Liver (tissue), 3 donors: ENCODE measurements at regions not wholly inside any gene's neighbourhood (a gene's known extent, or its start where the extent isn't known, plus 50 kb on each side); places are given as distances from the start of the nearest gene placed in this dataset.

Experiments used
- EGR1 ChIP-seq, 2 donors: IDR thresholded peaks; 2 replicates each; pipeline ENCODE4 v1.6.1; 2016 to 2018; ENCODE audit warnings: antibody characterized with exemption in 2 of 2, low read depth in 2 of 2
- JUND ChIP-seq, 2 donors: IDR thresholded peaks; 2 replicates each; pipeline ENCODE4 v1.6.1; 2016; ENCODE audit warnings: antibody characterized with exemption in 2 of 2
- NR2F2 ChIP-seq: IDR thresholded peaks from 2 replicates; pipeline ENCODE4 v1.6.1; 2016; ENCODE audit warnings: antibody characterized with exemption
- RAD21 ChIP-seq, 2 donors: IDR thresholded peaks; 2 replicates each; pipeline ENCODE4 v1.6.1; 2016; ENCODE audit warnings: antibody characterized with exemption in 2 of 2, mild to moderate bottlenecking in 2 of 2
- SP1 ChIP-seq: IDR thresholded peaks from 2 replicates; pipeline ENCODE4 v1.6.1; 2018; ENCODE audit warnings: antibody characterized with exemption, mild to moderate bottlenecking
- YY1 ChIP-seq: IDR thresholded peaks from 2 replicates; pipeline ENCODE4 v1.6.1; 2016; ENCODE audit warnings: antibody characterized with exemption, mild to moderate bottlenecking
- TF ChIP-seq, protein P1 (sequence below): fragments of 150-350 bp; IDR thresholded peaks from 2 replicates; pipeline ENCODE4 v1.5.1; 2017; ENCODE audit warnings: improper control_type of control experiment, low read depth, low read length; ENCODE audit not compliant: missing input control
- TF ChIP-seq, protein P2 (sequence below): IDR thresholded peaks from 2 replicates; pipeline ENCODE4 v1.6.1; 2016; ENCODE audit warnings: antibody characterized with exemption, mild to moderate bottlenecking
- TF ChIP-seq, protein P3 (sequence below): IDR thresholded peaks from 2 replicates; pipeline ENCODE4 v1.6.1; 2016; ENCODE audit warnings: antibody characterized with exemption
- donor health status: healthy.
- donor health status: healthy.

DNA sequence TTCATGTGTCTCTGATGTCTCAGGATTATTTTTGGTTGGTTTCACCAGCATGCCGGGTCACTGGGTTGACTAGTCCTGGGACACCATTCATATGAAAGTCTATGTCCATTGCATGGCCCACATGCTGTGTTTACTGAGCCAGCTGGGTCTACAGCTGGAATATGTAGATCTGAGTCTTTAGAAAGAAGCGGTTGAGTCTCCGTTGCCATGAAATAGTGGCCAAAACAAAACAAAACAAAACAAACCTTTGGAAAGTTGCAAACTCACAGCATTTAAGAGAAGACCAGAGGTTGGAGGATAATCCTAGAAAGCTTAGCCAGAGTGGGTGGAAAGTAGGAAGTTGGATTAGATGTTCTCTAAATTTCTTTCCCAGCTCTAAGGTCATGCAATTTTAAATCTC, 191.8 kb upstream of the NTM start:
- no peak for TF ChIP-seq EGR1 (IDR thresholded peaks at IDR 0.05; ENCODE audit: low read depth in 2 of 2)
- TF ChIP-seq, protein P1, sequence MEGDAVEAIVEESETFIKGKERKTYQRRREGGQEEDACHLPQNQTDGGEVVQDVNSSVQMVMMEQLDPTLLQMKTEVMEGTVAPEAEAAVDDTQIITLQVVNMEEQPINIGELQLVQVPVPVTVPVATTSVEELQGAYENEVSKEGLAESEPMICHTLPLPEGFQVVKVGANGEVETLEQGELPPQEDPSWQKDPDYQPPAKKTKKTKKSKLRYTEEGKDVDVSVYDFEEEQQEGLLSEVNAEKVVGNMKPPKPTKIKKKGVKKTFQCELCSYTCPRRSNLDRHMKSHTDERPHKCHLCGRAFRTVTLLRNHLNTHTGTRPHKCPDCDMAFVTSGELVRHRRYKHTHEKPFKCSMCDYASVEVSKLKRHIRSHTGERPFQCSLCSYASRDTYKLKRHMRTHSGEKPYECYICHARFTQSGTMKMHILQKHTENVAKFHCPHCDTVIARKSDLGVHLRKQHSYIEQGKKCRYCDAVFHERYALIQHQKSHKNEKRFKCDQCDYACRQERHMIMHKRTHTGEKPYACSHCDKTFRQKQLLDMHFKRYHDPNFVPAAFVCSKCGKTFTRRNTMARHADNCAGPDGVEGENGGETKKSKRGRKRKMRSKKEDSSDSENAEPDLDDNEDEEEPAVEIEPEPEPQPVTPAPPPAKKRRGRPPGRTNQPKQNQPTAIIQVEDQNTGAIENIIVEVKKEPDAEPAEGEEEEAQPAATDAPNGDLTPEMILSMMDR = no peak
- TF ChIP-seq, protein P2, sequence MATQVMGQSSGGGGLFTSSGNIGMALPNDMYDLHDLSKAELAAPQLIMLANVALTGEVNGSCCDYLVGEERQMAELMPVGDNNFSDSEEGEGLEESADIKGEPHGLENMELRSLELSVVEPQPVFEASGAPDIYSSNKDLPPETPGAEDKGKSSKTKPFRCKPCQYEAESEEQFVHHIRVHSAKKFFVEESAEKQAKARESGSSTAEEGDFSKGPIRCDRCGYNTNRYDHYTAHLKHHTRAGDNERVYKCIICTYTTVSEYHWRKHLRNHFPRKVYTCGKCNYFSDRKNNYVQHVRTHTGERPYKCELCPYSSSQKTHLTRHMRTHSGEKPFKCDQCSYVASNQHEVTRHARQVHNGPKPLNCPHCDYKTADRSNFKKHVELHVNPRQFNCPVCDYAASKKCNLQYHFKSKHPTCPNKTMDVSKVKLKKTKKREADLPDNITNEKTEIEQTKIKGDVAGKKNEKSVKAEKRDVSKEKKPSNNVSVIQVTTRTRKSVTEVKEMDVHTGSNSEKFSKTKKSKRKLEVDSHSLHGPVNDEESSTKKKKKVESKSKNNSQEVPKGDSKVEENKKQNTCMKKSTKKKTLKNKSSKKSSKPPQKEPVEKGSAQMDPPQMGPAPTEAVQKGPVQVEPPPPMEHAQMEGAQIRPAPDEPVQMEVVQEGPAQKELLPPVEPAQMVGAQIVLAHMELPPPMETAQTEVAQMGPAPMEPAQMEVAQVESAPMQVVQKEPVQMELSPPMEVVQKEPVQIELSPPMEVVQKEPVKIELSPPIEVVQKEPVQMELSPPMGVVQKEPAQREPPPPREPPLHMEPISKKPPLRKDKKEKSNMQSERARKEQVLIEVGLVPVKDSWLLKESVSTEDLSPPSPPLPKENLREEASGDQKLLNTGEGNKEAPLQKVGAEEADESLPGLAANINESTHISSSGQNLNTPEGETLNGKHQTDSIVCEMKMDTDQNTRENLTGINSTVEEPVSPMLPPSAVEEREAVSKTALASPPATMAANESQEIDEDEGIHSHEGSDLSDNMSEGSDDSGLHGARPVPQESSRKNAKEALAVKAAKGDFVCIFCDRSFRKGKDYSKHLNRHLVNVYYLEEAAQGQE = no peak
- TF ChIP-seq YY1 = no peak
- no peak for TF ChIP-seq RAD21 (IDR thresholded peaks at IDR 0.05)
- no peak for TF ChIP-seq JUND (IDR thresholded peaks at IDR 0.05)
- TF ChIP-seq, protein P3, sequence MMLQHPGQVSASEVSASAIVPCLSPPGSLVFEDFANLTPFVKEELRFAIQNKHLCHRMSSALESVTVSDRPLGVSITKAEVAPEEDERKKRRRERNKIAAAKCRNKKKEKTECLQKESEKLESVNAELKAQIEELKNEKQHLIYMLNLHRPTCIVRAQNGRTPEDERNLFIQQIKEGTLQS = no peak
- no peak for TF ChIP-seq NR2F2
- no peak for TF ChIP-seq SP1
